ENCODE measurements at regions not wholly inside any gene's neighbourhood (a gene's known extent, or its start where the extent isn't known, plus 50 kb on each side); places are given as distances from the start of the nearest gene placed in this dataset.

GRCh38 chr14:104356738-104357688 is 218.6 kb downstream of the KIF26A start:
- no peaks in the 10 kb centered on the region for H3K36me3 ChIP-seq
- WGBS, 2 donors, result 92 to 93% methylated on average over 30 of the region's 30 CpGs
- H3K27ac ChIP-seq, result peak overlapping the region in 1 of 10 donors; percentile 3
- peaks cover 0 to 31% (median 6%) of the 10 kb centered on the region in 7 donors for H3K27me3 ChIP-seq
- intact Hi-C loops (cut with DNase I), result loop anchor here in 1 of 10 donors (5.0 kb wide), 1 partner anchor 205 kb away; no protein-coding TSS in a partner anchor
- DNase-seq, result no peak
- H3K4me3 ChIP-seq, result no peak overlapping the region
- ATAC-seq, result no peak
- peaks cover 0 to 9% (median 5%) of the 10 kb centered on the region in 11 donors for H3K9me3 ChIP-seq
- no peak for TF ChIP-seq CTCF (IDR thresholded peaks at IDR 0.05)
- H3K4me1 ChIP-seq, result peaks cover 0 to 22% (median 5%) of the 10 kb centered on the region in 9 donors

GRCh38 chr14:104357689-104358527 is 219.5 kb downstream of the KIF26A start:
- 93 to 95% methylated on average over 31 to 33 of the region's 33 CpGs for WGBS, 2 donors
- peaks cover 0 to under 1% (median 0%) of the 10 kb centered on the region in 11 donors for H3K9me3 ChIP-seq
- ATAC-seq, result no peak

GRCh38 chr14:104358528-104359300 is 220.3 kb downstream of the KIF26A start:
- Histone ChIP-seq H3K4me3 (no peak overlapping the region), H3K27me3 (peaks cover 0 to 29% (median 6%) of the 10 kb centered on the region in 7 donors), H3K4me1 (peaks cover 0 to 21% (median 5%) of the 10 kb centered on the region in 9 donors), H3K27ac (no peak overlapping the region), H3K36me3 (no peaks in the 10 kb centered on the region), H3K9me3 (no peaks in the 10 kb centered on the region)
- ATAC-seq (no peak), DNase-seq (no peak)
- intact Hi-C loops (cut with DNase I), result loop anchor here in 1 of 10 donors (5.0 kb wide), 1 partner anchor 204 kb away; no protein-coding TSS in a partner anchor
- 87 to 89% methylated on average over 18 of the region's 18 CpGs for WGBS, 2 donors
- no peak for TF ChIP-seq CTCF (IDR thresholded peaks at IDR 0.05)

More at GRCh38 chr14:104357689-104358527, 219.5 kb downstream of the KIF26A start:
- H3K36me3 ChIP-seq, result no peaks in the 10 kb centered on the region
- peaks cover 0 to 22% (median 5%) of the 10 kb centered on the region in 9 donors for H3K4me1 ChIP-seq
- no peak overlapping the region for H3K27ac ChIP-seq
- no peak overlapping the region for H3K4me3 ChIP-seq
- no peak for TF ChIP-seq CTCF (IDR thresholded peaks at IDR 0.05)
- intact Hi-C loops (cut with DNase I), result loop anchor here in 1 of 10 donors (5.0 kb wide), 1 partner anchor 204 kb away; no protein-coding TSS in a partner anchor
- H3K27me3 ChIP-seq, result peaks cover 0 to 35% (median 6%) of the 10 kb centered on the region in 7 donors
- no peak for DNase-seq

Measured in heart right ventricle (tissue), 16 donors.